Adrenal gland (tissue), 5 donors: ENCODE measurements at regions not wholly inside any gene's neighbourhood (a gene's known extent, or its start where the extent isn't known, plus 50 kb on each side); places are given as distances from the start of the nearest gene placed in this dataset.

ENCODE experiments used
- CTCF ChIP-seq, 6 experiments: fragments of 450-650 bp in 4 of 6; fragments of 200-600 bp in 2 of 6; sonication (generic) in 1 of 6; IDR thresholded peaks; 1 replicate in 5 of 6; 2 replicates in 1 of 6; pipeline versions ENCODE4 v1.5.1 to v1.8.0; 2016 to 2021; ENCODE audit warnings: antibody characterized with exemption in 6 of 6, mild to moderate bottlenecking in 2 of 6, moderate library complexity in 1 of 6
- POLR2A ChIP-seq, 2 donors: fragments of 450-650 bp; IDR thresholded peaks; one replicate each; pipeline ENCODE4 v1.6.1; 2017; ENCODE audit warnings: antibody characterized with exemption in 2 of 2, mild to moderate bottlenecking in 2 of 2, moderate library complexity in 1 of 2
- donor health status: DM: no; HTN: no; CAD: no.

DNA sequence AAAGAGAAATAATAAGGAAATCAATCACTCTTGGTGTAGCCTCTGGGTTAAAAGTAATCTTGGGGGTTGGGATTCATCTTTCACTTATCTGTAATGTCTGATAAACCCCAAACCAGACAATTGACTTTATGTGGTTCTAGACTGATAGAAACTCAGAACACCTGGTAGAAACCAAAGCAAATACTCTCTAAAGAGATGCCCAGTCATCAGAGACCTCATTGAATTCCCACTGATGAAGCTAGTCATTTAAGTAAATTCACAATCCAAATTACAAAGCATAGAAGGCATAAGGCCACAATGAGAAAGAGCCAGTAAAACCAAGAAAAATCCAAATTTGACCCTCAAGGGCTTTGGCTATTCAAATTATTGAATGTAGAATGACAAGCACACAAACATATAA, 250.6 kb downstream of the MBNL1 start:
- TF ChIP-seq CTCF (IDR thresholded peaks at IDR 0.05) (no peak), POLR2A (IDR thresholded peaks at IDR 0.05) (no peak)
